Gastrocnemius medialis (tissue), 4 donors: ENCODE measurements at regions not wholly inside any gene's neighbourhood (a gene's known extent, or its start where the extent isn't known, plus 50 kb on each side); places are given as distances from the start of the nearest gene placed in this dataset.

ENCODE experiments used
- CTCF ChIP-seq, 5 experiments: fragments of 450-650 bp in 3 of 5; fragments of 200-600 bp in 2 of 5; sonication (generic) in 2 of 5; IDR thresholded peaks in 4 of 5; conservative IDR thresholded peaks in 1 of 5; 1 replicate in 4 of 5; 2 replicates in 1 of 5; pipeline ENCODE4 v1.5.1; 2016 to 2019; ENCODE audit warnings: antibody characterized with exemption in 5 of 5, mild to moderate bottlenecking in 3 of 5, moderate library complexity in 3 of 5
- POLR2A ChIP-seq, 2 donors: fragments of 450-650 bp; IDR thresholded peaks; one replicate each; pipeline ENCODE4 v1.6.1; 2017; ENCODE audit warnings: antibody characterized with exemption in 2 of 2, mild to moderate bottlenecking in 2 of 2, moderate library complexity in 2 of 2

- TF ChIP-seq POLR2A (IDR thresholded peaks at IDR 0.05) (no peak), CTCF (IDR thresholded peaks at IDR 0.05 in 4 of 5, conservative IDR thresholded peaks at IDR 0.05 in 1 of 5) (no peak)
Measured at GRCh38 chr15:81923561-81924350, 122.1 kb downstream of the MEX3B start.
